H9 (cell line): ENCODE measurements at regions not wholly inside any gene's neighbourhood (a gene's known extent, or its start where the extent isn't known, plus 50 kb on each side); places are given as distances from the start of the nearest gene placed in this dataset.

Experiments used
- DNase-seq: peaks from one replicate; pipeline ENCODE4 v3.0.0-alpha.2; 2017
- H2AFZ ChIP-seq: one replicate; pipeline ENCODE4 v1.6.1; 2013; ENCODE audit warnings: mild to moderate bottlenecking, low read length, control low read depth, moderate library complexity
- H2AK5ac ChIP-seq: 2 replicates; pipeline ENCODE4 v1.6.1; 2013; ENCODE audit warnings: low read length, control low read depth, mixed read lengths; ENCODE audit not compliant: insufficient read length
- H2BK120ac ChIP-seq: one replicate; pipeline ENCODE4 v1.6.1; 2013; ENCODE audit warnings: low read depth, mild to moderate bottlenecking, low read length, control low read depth, inconsistent platforms; ENCODE audit not compliant: poor library complexity, severe bottlenecking
- H2BK12ac ChIP-seq: 2 replicates; pipeline ENCODE4 v1.6.1; 2013; ENCODE audit warnings: low read length, control low read depth, mixed read lengths, low read depth; ENCODE audit not compliant: insufficient read length
- H2BK15ac ChIP-seq: 2 replicates; pipeline ENCODE4 v1.6.1; 2013; ENCODE audit warnings: low read depth, low read length, control low read depth
- H2BK20ac ChIP-seq: one replicate; pipeline ENCODE4 v1.6.1; 2013; ENCODE audit warnings: low read depth, mild to moderate bottlenecking, low read length, control low read depth, inconsistent platforms; ENCODE audit not compliant: poor library complexity, severe bottlenecking
- H2BK5ac ChIP-seq: 2 replicates; pipeline ENCODE4 v1.6.1; 2013; ENCODE audit warnings: low read length, control low read depth, mixed read lengths; ENCODE audit not compliant: insufficient read length
- H3K14ac ChIP-seq: 2 replicates; pipeline ENCODE4 v1.6.1; 2013; ENCODE audit warnings: low read length, control low read depth; ENCODE audit not compliant: insufficient read depth
- H3K18ac ChIP-seq: 2 replicates; pipeline ENCODE4 v1.6.1; 2013; ENCODE audit warnings: low read depth, mild to moderate bottlenecking, mixed read lengths, low read length, control low read depth; ENCODE audit not compliant: insufficient read length
- H3K23ac ChIP-seq: 2 replicates; pipeline ENCODE4 v1.6.1; 2013; ENCODE audit warnings: low read length, control low read depth, mixed read lengths, low read depth; ENCODE audit not compliant: insufficient read length
- H3K23me2 ChIP-seq: 2 replicates; pipeline ENCODE4 v1.6.1; 2013; ENCODE audit warnings: low read depth, mild to moderate bottlenecking, mixed read lengths, low read length, control low read depth; ENCODE audit not compliant: insufficient read length, poor library complexity, severe bottlenecking
- H3K27ac ChIP-seq: 2 replicates; pipeline ENCODE4 v1.5.1; 2013; ENCODE audit warnings: low read length, control low read depth, mixed read lengths, low read depth; ENCODE audit not compliant: insufficient read length
- H3K27me3 ChIP-seq: 2 replicates; pipeline ENCODE4 v1.6.1; 2013; ENCODE audit warnings: low read length, control low read depth, inconsistent platforms; ENCODE audit not compliant: insufficient read depth
- H3K4ac ChIP-seq: 2 replicates; pipeline ENCODE4 v1.6.1; 2013; ENCODE audit warnings: low read depth, mild to moderate bottlenecking, control low read depth, inconsistent platforms, low read length, moderate library complexity
- H3K4me1 ChIP-seq: 2 replicates; pipeline ENCODE4 v1.6.1; 2013; ENCODE audit warnings: low read length, control low read depth, inconsistent platforms; ENCODE audit not compliant: insufficient read depth
- H3K4me2 ChIP-seq: 2 replicates; pipeline ENCODE4 v1.6.1; 2013; ENCODE audit warnings: low read length, control low read depth, mixed read lengths; ENCODE audit not compliant: insufficient read length, insufficient read depth
- H3K56ac ChIP-seq: 2 replicates; pipeline ENCODE4 v1.6.1; 2013; ENCODE audit warnings: low read depth, mild to moderate bottlenecking, mixed read lengths, low read length, control low read depth; ENCODE audit not compliant: insufficient read length
- H3K79me1 ChIP-seq: 2 replicates; pipeline ENCODE4 v1.6.1; 2013; ENCODE audit warnings: low read depth, mild to moderate bottlenecking, moderate library complexity, low read length, control low read depth, inconsistent platforms; ENCODE audit not compliant: insufficient read depth, poor library complexity, severe bottlenecking
- H3K79me2 ChIP-seq: 2 replicates; pipeline ENCODE4 v1.6.1; 2013; ENCODE audit warnings: low read length, control low read depth, inconsistent platforms; ENCODE audit not compliant: insufficient read depth
- H3K9ac ChIP-seq: 2 replicates; pipeline ENCODE4 v1.6.1; 2013; ENCODE audit warnings: low read length, control low read depth, mixed read lengths; ENCODE audit not compliant: insufficient read length; ENCODE audit errors: extremely low read depth
- H3K9me3 ChIP-seq: one replicate; pipeline ENCODE4 v1.6.1; 2013; ENCODE audit warnings: low read depth, low read length, inconsistent platforms; ENCODE audit not compliant: control insufficient read depth
- H3T11ph ChIP-seq: one replicate; pipeline ENCODE4 v1.6.1; 2013; ENCODE audit warnings: mild to moderate bottlenecking, low read length, control low read depth, inconsistent platforms
- H4K20me1 ChIP-seq: one replicate; pipeline ENCODE4 v1.6.1; 2013; ENCODE audit not compliant: control insufficient read depth, insufficient read length, insufficient read depth
- H4K5ac ChIP-seq: 2 replicates; pipeline ENCODE4 v1.6.1; 2013; ENCODE audit warnings: low read depth, mild to moderate bottlenecking, mixed read lengths, low read length, control low read depth; ENCODE audit not compliant: insufficient read length
- H4K8ac ChIP-seq: replicated peaks from 2 replicates; pipeline ENCODE4 v1.6.1; 2013; ENCODE audit warnings: low read length, control low read depth, mixed read lengths, low read depth; ENCODE audit not compliant: insufficient read length
- H4K91ac ChIP-seq: 2 replicates; pipeline ENCODE4 v1.6.1; 2013; ENCODE audit warnings: low read depth, mild to moderate bottlenecking, moderate library complexity, mixed read lengths, low read length, control low read depth; ENCODE audit not compliant: insufficient read length
- H3K27ac Mint-ChIP-seq, 3 experiments: 2 replicates in 2 of 3; 3 replicates in 1 of 3; pipeline ENCODE4 v1.8.0; 2020 to 2021; ENCODE audit warnings: mixed read lengths in 3 of 3, mild to moderate bottlenecking in 1 of 3, moderate library complexity in 1 of 3
- H3K27me3 Mint-ChIP-seq: 2 replicates; pipeline ENCODE4 v1.8.0; 2021; ENCODE audit warnings: low read depth, mild to moderate bottlenecking, moderate library complexity, mixed read lengths
- H3K36me3 Mint-ChIP-seq, 3 experiments: 2 replicates in 2 of 3; 3 replicates in 1 of 3; pipeline ENCODE4 v1.8.0; 2020 to 2021; ENCODE audit warnings: low read depth in 3 of 3, mixed read lengths in 3 of 3; ENCODE audit not compliant: insufficient read depth in 1 of 3
- H3K4me1 Mint-ChIP-seq, 2 experiments: 2 replicates each; pipeline ENCODE4 v1.8.0; 2020; ENCODE audit warnings: mixed read lengths in 2 of 2
- H3K4me3 Mint-ChIP-seq, 2 experiments: 2 replicates in 1 of 2; 3 replicates in 1 of 2; pipeline ENCODE4 v1.8.0; 2020 to 2021; ENCODE audit warnings: mild to moderate bottlenecking in 2 of 2, mixed read lengths in 2 of 2, moderate library complexity in 1 of 2
- H3K9me3 Mint-ChIP-seq, 2 experiments: 2 replicates in 1 of 2; 3 replicates in 1 of 2; pipeline ENCODE4 v1.8.0; 2020; ENCODE audit warnings: mild to moderate bottlenecking in 2 of 2, mixed read lengths in 2 of 2, moderate library complexity in 1 of 2
- WGBS: extraction: QIAGEN DNeasy Blood & Tissue Kit; methylation state at CpG from one replicate; pipeline ENCODE4 v1.1.7; 2013; ENCODE audit warnings: missing lambda C conversion rate, low lambda C conversion rate, mixed read lengths; ENCODE audit not compliant: insufficient read length; ENCODE audit errors: extremely low coverage; 5-methylcytosine and 5-hydroxymethylcytosine counted together
- TF ChIP-seq, protein P1 (sequence below): fragments of 200-600 bp; sonication (generic); conservative IDR thresholded peaks from 3 replicates; pipeline ENCODE4 v1.8.0; 2021; ENCODE audit warnings: antibody characterized with exemption, mild to moderate bottlenecking

DNA sequence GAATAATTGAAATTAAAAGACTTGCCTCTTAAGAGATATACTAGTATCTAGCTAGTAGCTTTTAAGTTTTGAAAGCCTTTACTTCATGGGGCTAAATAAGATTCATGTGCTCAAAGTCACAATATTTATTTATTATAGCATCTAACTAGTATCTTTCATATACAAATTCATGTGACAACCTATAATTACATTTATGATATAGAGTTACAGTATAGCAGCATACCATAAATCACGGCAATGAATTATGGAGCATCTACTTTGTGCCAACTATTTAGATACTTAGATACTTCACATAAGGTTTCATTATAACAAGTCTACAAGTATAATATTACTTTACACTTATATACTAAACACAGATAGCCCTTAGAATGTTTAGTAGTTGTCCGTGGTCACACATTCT, 229.4 kb downstream of the TPRG1 start:
- no peak for DNase-seq
- no peaks in the 10 kb centered on the region for H4K20me1 ChIP-seq
- no peak overlapping the region for H2BK20ac ChIP-seq
- Mint-ChIP-seq H3K27me3 (no peaks in the 10 kb centered on the region; the same call in 1 of the 2 replicates), H3K4me1 (peaks cover 0 to 4% of the 10 kb centered on the region in 2 experiments; a peak in 2 of 4 replicates), H3K36me3 (no peaks in the 10 kb centered on the region; a peak in 1 of 7 replicates), H3K9me3 (no peaks in the 10 kb centered on the region), H3K27ac (no peak overlapping the region), H3K4me3 (no peak overlapping the region)
- H3T11ph ChIP-seq = no peak overlapping the region
- no peaks in the 10 kb centered on the region for H3K79me1 ChIP-seq
- WGBS = no CpG with 5 or more reads among the region's 2 CpGs
- H3K14ac ChIP-seq = no peak overlapping the region
- H3K27me3 ChIP-seq = no peaks in the 10 kb centered on the region
- H4K91ac ChIP-seq = no peak overlapping the region
- H3K27ac ChIP-seq = no peak overlapping the region
- H2BK120ac ChIP-seq = no peak overlapping the region
- no peak overlapping the region for H4K5ac ChIP-seq
- no peak overlapping the region for H2BK12ac ChIP-seq
- TF ChIP-seq, protein P1, sequence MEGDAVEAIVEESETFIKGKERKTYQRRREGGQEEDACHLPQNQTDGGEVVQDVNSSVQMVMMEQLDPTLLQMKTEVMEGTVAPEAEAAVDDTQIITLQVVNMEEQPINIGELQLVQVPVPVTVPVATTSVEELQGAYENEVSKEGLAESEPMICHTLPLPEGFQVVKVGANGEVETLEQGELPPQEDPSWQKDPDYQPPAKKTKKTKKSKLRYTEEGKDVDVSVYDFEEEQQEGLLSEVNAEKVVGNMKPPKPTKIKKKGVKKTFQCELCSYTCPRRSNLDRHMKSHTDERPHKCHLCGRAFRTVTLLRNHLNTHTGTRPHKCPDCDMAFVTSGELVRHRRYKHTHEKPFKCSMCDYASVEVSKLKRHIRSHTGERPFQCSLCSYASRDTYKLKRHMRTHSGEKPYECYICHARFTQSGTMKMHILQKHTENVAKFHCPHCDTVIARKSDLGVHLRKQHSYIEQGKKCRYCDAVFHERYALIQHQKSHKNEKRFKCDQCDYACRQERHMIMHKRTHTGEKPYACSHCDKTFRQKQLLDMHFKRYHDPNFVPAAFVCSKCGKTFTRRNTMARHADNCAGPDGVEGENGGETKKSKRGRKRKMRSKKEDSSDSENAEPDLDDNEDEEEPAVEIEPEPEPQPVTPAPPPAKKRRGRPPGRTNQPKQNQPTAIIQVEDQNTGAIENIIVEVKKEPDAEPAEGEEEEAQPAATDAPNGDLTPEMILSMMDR = no peak
- no peaks in the 10 kb centered on the region for H3K23me2 ChIP-seq
- H3K4me1 ChIP-seq = no peaks in the 10 kb centered on the region
- no peak overlapping the region for H3K23ac ChIP-seq
- H3K4ac ChIP-seq = no peak overlapping the region
- H2AFZ ChIP-seq = no peak overlapping the region
- no peak overlapping the region for H2BK5ac ChIP-seq
- H3K4me2 ChIP-seq = no peak overlapping the region
- no peak overlapping the region for H2AK5ac ChIP-seq
- H4K8ac ChIP-seq = no peak overlapping the region
- H3K79me2 ChIP-seq = no peaks in the 10 kb centered on the region
- H3K9me3 ChIP-seq = no peaks in the 10 kb centered on the region
- H3K18ac ChIP-seq = no peak overlapping the region
- no peak overlapping the region for H3K56ac ChIP-seq
- no peak overlapping the region for H2BK15ac ChIP-seq
- no peak overlapping the region for H3K9ac ChIP-seq
